ENCODE measurements at regions not wholly inside any gene's neighbourhood (a gene's known extent, or its start where the extent isn't known, plus 50 kb on each side); places are given as distances from the start of the nearest gene placed in this dataset.

GRCh38 chr2:193703411-193703810 is 1508.7 kb upstream of the TMEFF2 start:
- Histone ChIP-seq H3K27me3 (ENCODE audit: insufficient read depth, low read length) (no peaks in the 10 kb centered on the region), H2AFZ (ENCODE audit: insufficient read depth, low read length, poor library complexity) (no peak overlapping the region), H3K79me1 (ENCODE audit: low read length) (no peaks in the 10 kb centered on the region), H3K4ac (ENCODE audit: low read depth, low read length) (no peak overlapping the region), H3K23ac (ENCODE audit: low read length) (no peak overlapping the region), H3K4me1 (ENCODE audit: control insufficient read depth in 1 of 2, insufficient read depth in 2 of 2, low read length in 2 of 2) (no peaks in the 10 kb centered on the region), H3K14ac (ENCODE audit: low read length) (no peak overlapping the region), H2AK5ac (ENCODE audit: low read length) (no peak overlapping the region), H2BK5ac (ENCODE audit: low read depth, low read length, poor library complexity) (no peak overlapping the region), H2BK12ac (ENCODE audit: low read length) (no peak overlapping the region), H4K8ac (ENCODE audit: low read depth, low read length) (no peak overlapping the region), H3K4me2 (ENCODE audit: low read length) (no peak overlapping the region), H2BK120ac (ENCODE audit: insufficient read depth, low read length, poor library complexity) (no peak overlapping the region), H3K36me3 (ENCODE audit: control insufficient read depth in 1 of 2, insufficient read depth in 2 of 2, low read length in 2 of 2) (no peaks in the 10 kb centered on the region), H3K9me3 (ENCODE audit: insufficient read depth, low read depth, low read length) (no peaks in the 10 kb centered on the region), H4K12ac (ENCODE audit: low read depth, low read length) (no peak overlapping the region), H3K27ac (ENCODE audit: low read depth, low read length) (no peak overlapping the region), H3K18ac (ENCODE audit: low read length) (no peak overlapping the region), H3K9ac (ENCODE audit: low read length) (no peak overlapping the region), H3K4me3 (ENCODE audit: low read depth, low read length) (no peak overlapping the region), H4K91ac (ENCODE audit: low read depth, low read length) (no peak overlapping the region), H3K79me2 (ENCODE audit: control insufficient read depth, insufficient read depth, low read length, poor library complexity) (no peaks in the 10 kb centered on the region)
- no peak for DNase-seq
- WGBS (ENCODE audit: extremely low coverage, insufficient coverage, insufficient read length): no CpG with 5 or more reads among the region's 2 CpGs

DNA sequence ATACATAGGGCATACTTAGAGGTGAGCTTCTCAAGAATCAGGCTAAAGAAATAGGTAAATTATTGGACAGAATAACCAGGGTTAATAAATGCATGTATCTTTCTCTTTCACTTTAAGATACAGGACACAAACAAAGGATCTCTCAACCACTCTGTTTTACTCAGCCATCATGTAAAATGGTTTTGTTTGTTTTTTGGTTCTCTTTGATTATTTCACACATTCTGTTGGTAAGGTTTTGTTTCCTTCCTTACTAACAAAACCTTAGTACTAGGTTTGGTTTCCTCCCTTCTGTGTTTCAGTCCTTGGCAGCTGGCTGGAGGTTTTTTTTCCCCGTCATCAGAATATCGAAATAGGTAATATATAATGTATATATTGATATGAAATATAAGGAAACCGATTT is 1506.8 kb upstream of the TMEFF2 start:
- no peak for DNase-seq
- no CpG with 5 or more reads among the region's 3 CpGs for WGBS (ENCODE audit: extremely low coverage, insufficient coverage, insufficient read length)

GRCh38 chr2:193695367-193695766 is 1500.6 kb upstream of the TMEFF2 start:
- peak; percentile 3 to 47 for DNase-seq
- Histone ChIP-seq H3K4me2 (ENCODE audit: low read length) (no peak overlapping the region), H4K12ac (ENCODE audit: low read depth, low read length) (no peak overlapping the region), H3K4me3 (ENCODE audit: low read depth, low read length) (no peak overlapping the region), H3K36me3 (ENCODE audit: control insufficient read depth in 1 of 2, insufficient read depth in 2 of 2, low read length in 2 of 2) (no peaks in the 10 kb centered on the region), H2BK12ac (ENCODE audit: low read length) (no peak overlapping the region), H3K27ac (ENCODE audit: low read depth, low read length) (no peak overlapping the region), H3K9me3 (ENCODE audit: insufficient read depth, low read depth, low read length) (no peaks in the 10 kb centered on the region), H2BK120ac (ENCODE audit: insufficient read depth, low read length, poor library complexity) (no peak overlapping the region), H2BK5ac (ENCODE audit: low read depth, low read length, poor library complexity) (no peak overlapping the region), H3K14ac (ENCODE audit: low read length) (no peak overlapping the region), H2AFZ (ENCODE audit: insufficient read depth, low read length, poor library complexity) (no peak overlapping the region), H4K91ac (ENCODE audit: low read depth, low read length) (no peak overlapping the region), H3K4ac (ENCODE audit: low read depth, low read length) (no peak overlapping the region), H3K79me2 (ENCODE audit: control insufficient read depth, insufficient read depth, low read length, poor library complexity) (no peaks in the 10 kb centered on the region), H4K8ac (ENCODE audit: low read depth, low read length) (no peak overlapping the region), H3K23ac (ENCODE audit: low read length) (no peak overlapping the region), H3K4me1 (ENCODE audit: control insufficient read depth in 1 of 2, insufficient read depth in 2 of 2, low read length in 2 of 2) (no peaks in the 10 kb centered on the region), H3K9ac (ENCODE audit: low read length) (no peak overlapping the region), H3K27me3 (ENCODE audit: insufficient read depth, low read length) (no peaks in the 10 kb centered on the region), H3K18ac (ENCODE audit: low read length) (no peak overlapping the region), H3K79me1 (ENCODE audit: low read length) (no peaks in the 10 kb centered on the region), H2AK5ac (ENCODE audit: low read length) (no peak overlapping the region)
- no CpG with 5 or more reads among the region's 1 CpG for WGBS (ENCODE audit: extremely low coverage, insufficient coverage, insufficient read length)

More for the DNA sequence above, 1506.8 kb upstream of the TMEFF2 start:
- H3K4ac ChIP-seq (ENCODE audit: low read depth, low read length): no peak overlapping the region
- H3K36me3 ChIP-seq (ENCODE audit: control insufficient read depth in 1 of 2, insufficient read depth in 2 of 2, low read length in 2 of 2): no peaks in the 10 kb centered on the region
- H3K9me3 ChIP-seq (ENCODE audit: insufficient read depth, low read depth, low read length): no peaks in the 10 kb centered on the region
- no peak overlapping the region for H2BK5ac ChIP-seq (ENCODE audit: low read depth, low read length, poor library complexity)
- H3K14ac ChIP-seq (ENCODE audit: low read length): no peak overlapping the region
- no peak overlapping the region for H2BK120ac ChIP-seq (ENCODE audit: insufficient read depth, low read length, poor library complexity)
- H3K18ac ChIP-seq (ENCODE audit: low read length): no peak overlapping the region
- H2AK5ac ChIP-seq (ENCODE audit: low read length): no peak overlapping the region
- H4K8ac ChIP-seq (ENCODE audit: low read depth, low read length): no peak overlapping the region
- H3K27ac ChIP-seq (ENCODE audit: low read depth, low read length): no peak overlapping the region
- H3K4me1 ChIP-seq (ENCODE audit: control insufficient read depth in 1 of 2, insufficient read depth in 2 of 2, low read length in 2 of 2): no peaks in the 10 kb centered on the region
- no peak overlapping the region for H3K4me3 ChIP-seq (ENCODE audit: low read depth, low read length)
- no peak overlapping the region for H4K91ac ChIP-seq (ENCODE audit: low read depth, low read length)
- no peak overlapping the region for H4K12ac ChIP-seq (ENCODE audit: low read depth, low read length)
- no peaks in the 10 kb centered on the region for H3K79me2 ChIP-seq (ENCODE audit: control insufficient read depth, insufficient read depth, low read length, poor library complexity)
- H3K27me3 ChIP-seq (ENCODE audit: insufficient read depth, low read length): no peaks in the 10 kb centered on the region
- H3K9ac ChIP-seq (ENCODE audit: low read length): no peak overlapping the region
- no peak overlapping the region for H2BK12ac ChIP-seq (ENCODE audit: low read length)
- H3K23ac ChIP-seq (ENCODE audit: low read length): no peak overlapping the region
- no peaks in the 10 kb centered on the region for H3K79me1 ChIP-seq (ENCODE audit: low read length)
- H2AFZ ChIP-seq (ENCODE audit: insufficient read depth, low read length, poor library complexity): no peak overlapping the region
- H3K4me2 ChIP-seq (ENCODE audit: low read length): no peak overlapping the region

DNA sequence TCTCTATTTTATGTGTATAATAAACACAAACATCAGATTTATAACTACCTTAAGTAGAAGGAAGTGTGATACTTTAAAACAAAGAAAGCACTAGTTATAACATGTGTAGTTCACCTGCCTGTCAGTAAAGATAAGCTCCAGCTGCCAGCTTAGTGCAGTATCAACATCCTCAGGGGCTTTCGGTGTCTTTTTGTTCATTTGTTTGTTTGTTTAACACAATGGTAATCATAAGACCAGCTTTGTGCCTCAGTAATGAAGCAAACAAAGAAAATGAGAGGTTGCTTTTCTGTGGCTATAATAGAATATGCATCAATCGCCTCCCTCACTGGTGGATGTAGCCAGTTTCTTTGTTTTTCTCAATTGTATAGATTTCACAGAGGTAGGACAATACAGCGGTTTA is 1499.0 kb upstream of the TMEFF2 start:
- Histone ChIP-seq H3K79me2 (ENCODE audit: control insufficient read depth, insufficient read depth, low read length, poor library complexity) (no peaks in the 10 kb centered on the region), H2BK5ac (ENCODE audit: low read depth, low read length, poor library complexity) (no peak overlapping the region)

More for the DNA sequence above, 1499.0 kb upstream of the TMEFF2 start:
- Histone ChIP-seq H3K23ac (ENCODE audit: low read length) (no peak overlapping the region), H2AK5ac (ENCODE audit: low read length) (no peak overlapping the region), H3K9me3 (ENCODE audit: insufficient read depth, low read depth, low read length) (no peaks in the 10 kb centered on the region), H3K27me3 (ENCODE audit: insufficient read depth, low read length) (no peaks in the 10 kb centered on the region), H2AFZ (ENCODE audit: insufficient read depth, low read length, poor library complexity) (no peak overlapping the region), H3K36me3 (ENCODE audit: control insufficient read depth in 1 of 2, insufficient read depth in 2 of 2, low read length in 2 of 2) (no peaks in the 10 kb centered on the region), H3K4me1 (ENCODE audit: control insufficient read depth in 1 of 2, insufficient read depth in 2 of 2, low read length in 2 of 2) (no peaks in the 10 kb centered on the region), H4K91ac (ENCODE audit: low read depth, low read length) (no peak overlapping the region), H3K4me2 (ENCODE audit: low read length) (no peak overlapping the region), H3K4me3 (ENCODE audit: low read depth, low read length) (no peak overlapping the region), H3K79me1 (ENCODE audit: low read length) (no peaks in the 10 kb centered on the region), H3K9ac (ENCODE audit: low read length) (no peak overlapping the region), H4K12ac (ENCODE audit: low read depth, low read length) (no peak overlapping the region), H3K4ac (ENCODE audit: low read depth, low read length) (no peak overlapping the region), H3K18ac (ENCODE audit: low read length) (no peak overlapping the region), H2BK12ac (ENCODE audit: low read length) (no peak overlapping the region), H3K27ac (ENCODE audit: low read depth, low read length) (no peak overlapping the region), H2BK120ac (ENCODE audit: insufficient read depth, low read length, poor library complexity) (no peak overlapping the region), H3K14ac (ENCODE audit: low read length) (no peak overlapping the region), H4K8ac (ENCODE audit: low read depth, low read length) (no peak overlapping the region)
- DNase-seq: no peak
- no CpG with 5 or more reads among the region's 3 CpGs for WGBS (ENCODE audit: extremely low coverage, insufficient coverage, insufficient read length)

Measured in trophoblast cell (in vitro differentiated cells and primary cell).